Astrocyte (in vitro differentiated cells and primary cell): ENCODE measurements at regions not wholly inside any gene's neighbourhood (a gene's known extent, or its start where the extent isn't known, plus 50 kb on each side); places are given as distances from the start of the nearest gene placed in this dataset.

ENCODE experiments used
- EZH2 ChIP-seq: IDR thresholded peaks from 2 replicates; pipeline ENCODE4 v1.6.1; 2012; ENCODE audit warnings: mild to moderate bottlenecking, low read length, inconsistent platforms; ENCODE audit not compliant: insufficient read depth
- TF ChIP-seq, protein P1 (sequence below): IDR thresholded peaks from 2 replicates; pipeline ENCODE4 v1.5.1; 2011; ENCODE audit warnings: low read depth, mild to moderate bottlenecking, inconsistent platforms, low read length, moderate library complexity; ENCODE audit not compliant: insufficient read depth

DNA sequence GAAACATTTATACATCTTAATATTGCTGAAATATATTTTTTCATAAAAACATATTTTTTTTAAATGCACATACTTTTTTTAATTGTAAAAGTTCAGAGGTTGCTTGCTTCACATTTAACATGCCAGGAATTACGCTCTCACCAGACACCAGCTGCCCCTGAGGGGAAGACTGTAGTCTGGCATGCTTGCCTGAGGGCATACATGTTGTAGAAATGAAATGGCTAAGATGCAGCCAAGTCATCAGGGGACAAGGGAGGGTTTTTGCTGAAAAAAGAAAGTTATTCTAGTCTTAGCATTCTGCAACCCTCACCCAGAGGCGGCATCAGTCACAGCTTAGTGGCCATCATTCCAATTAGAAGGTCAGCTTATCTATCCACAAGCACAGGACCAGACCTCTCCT, 426.7 kb upstream of the FTMT start:
- TF ChIP-seq, protein P1, sequence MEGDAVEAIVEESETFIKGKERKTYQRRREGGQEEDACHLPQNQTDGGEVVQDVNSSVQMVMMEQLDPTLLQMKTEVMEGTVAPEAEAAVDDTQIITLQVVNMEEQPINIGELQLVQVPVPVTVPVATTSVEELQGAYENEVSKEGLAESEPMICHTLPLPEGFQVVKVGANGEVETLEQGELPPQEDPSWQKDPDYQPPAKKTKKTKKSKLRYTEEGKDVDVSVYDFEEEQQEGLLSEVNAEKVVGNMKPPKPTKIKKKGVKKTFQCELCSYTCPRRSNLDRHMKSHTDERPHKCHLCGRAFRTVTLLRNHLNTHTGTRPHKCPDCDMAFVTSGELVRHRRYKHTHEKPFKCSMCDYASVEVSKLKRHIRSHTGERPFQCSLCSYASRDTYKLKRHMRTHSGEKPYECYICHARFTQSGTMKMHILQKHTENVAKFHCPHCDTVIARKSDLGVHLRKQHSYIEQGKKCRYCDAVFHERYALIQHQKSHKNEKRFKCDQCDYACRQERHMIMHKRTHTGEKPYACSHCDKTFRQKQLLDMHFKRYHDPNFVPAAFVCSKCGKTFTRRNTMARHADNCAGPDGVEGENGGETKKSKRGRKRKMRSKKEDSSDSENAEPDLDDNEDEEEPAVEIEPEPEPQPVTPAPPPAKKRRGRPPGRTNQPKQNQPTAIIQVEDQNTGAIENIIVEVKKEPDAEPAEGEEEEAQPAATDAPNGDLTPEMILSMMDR = no peak
- no peak for TF ChIP-seq EZH2
